Epithelial cell of esophagus (primary cell): ENCODE measurements at regions not wholly inside any gene's neighbourhood (a gene's known extent, or its start where the extent isn't known, plus 50 kb on each side); places are given as distances from the start of the nearest gene placed in this dataset.
A peak's percentile ranks its signal among the peaks of the same experiment; 100 is the strongest.

Source experiments
- DNase-seq: peaks from one replicate; pipeline ENCODE4 v3.0.0; 2010; ENCODE audit warnings: low read depth
- H3K4me3 ChIP-seq: 2 replicates; pipeline ENCODE4 v1.5.1; 2011; ENCODE audit warnings: mild to moderate bottlenecking, low read length, control low read depth
- CTCF ChIP-seq: IDR thresholded peaks from 2 replicates; pipeline ENCODE4 v1.5.1; 2011; ENCODE audit warnings: low read depth, mild to moderate bottlenecking, low read length, control low read depth, inconsistent platforms; ENCODE audit not compliant: insufficient read depth; ENCODE audit errors: missing control alignments

GRCh38 chr7:33766405-33766804 is 138.9 kb upstream of the BMPER start:
- H3K4me3 ChIP-seq, result no peak overlapping the region
- no peak for TF ChIP-seq CTCF
- peak; percentile 24 for DNase-seq

GRCh38 chr7:33769930-33770329 is 135.4 kb upstream of the BMPER start:
- no peak for DNase-seq
- no peak for TF ChIP-seq CTCF

GRCh38 chr7:33770576-33770975 is 134.8 kb upstream of the BMPER start:
- no peak for TF ChIP-seq CTCF
- DNase-seq, result no peak
- H3K4me3 ChIP-seq, result no peak overlapping the region

More at GRCh38 chr7:33769930-33770329, 135.4 kb upstream of the BMPER start:
- no peak overlapping the region for H3K4me3 ChIP-seq

- no peak for TF ChIP-seq CTCF
- H3K4me3 ChIP-seq, result no peak overlapping the region
- peak; percentile 12 for DNase-seq
Observed at GRCh38 chr7:33771422-33771821, 133.9 kb upstream of the BMPER start.

GRCh38 chr7:33773053-33773452 is 132.3 kb upstream of the BMPER start:
- no peak for TF ChIP-seq CTCF
- no peak overlapping the region for H3K4me3 ChIP-seq
- DNase-seq, result peak; percentile 90

GRCh38 chr7:33774762-33775523 is 130.4 kb upstream of the BMPER start:
- no peak for TF ChIP-seq CTCF
- H3K4me3 ChIP-seq, result no peak overlapping the region
- peak; percentile 92 for DNase-seq

- DNase-seq, result no peak
- TF ChIP-seq CTCF, result no peak
- no peak overlapping the region for H3K4me3 ChIP-seq
Observed at GRCh38 chr7:33775790-33776189, 129.5 kb upstream of the BMPER start.
